MG63 (cell line): ENCODE measurements at regions not wholly inside any gene's neighbourhood (a gene's known extent, or its start where the extent isn't known, plus 50 kb on each side); places are given as distances from the start of the nearest gene placed in this dataset.

Experiments used
- DNase-seq: peaks from one replicate; pipeline ENCODE4 v3.0.0-alpha.2; 2020
- H3K27me3 ChIP-seq: fragments of 250-450 bp; sonication (Bioruptor Pico); 2 replicates; pipeline ENCODE4 v1.5.1; 2020; ENCODE audit warnings: mild to moderate bottlenecking, moderate library complexity
- H3K36me3 ChIP-seq: fragments of 250-450 bp; sonication (Bioruptor Pico); 2 replicates; pipeline ENCODE4 v1.5.1; 2020; ENCODE audit warnings: mild to moderate bottlenecking, moderate library complexity
- H3K4me3 ChIP-seq: fragments of 250-450 bp; sonication (Bioruptor Pico); 2 replicates; pipeline ENCODE4 v1.5.1; 2020; ENCODE audit warnings: mild to moderate bottlenecking, moderate library complexity
- H3K9me3 ChIP-seq: fragments of 250-450 bp; sonication (Bioruptor Pico); 2 replicates; pipeline ENCODE4 v1.5.1; 2020; ENCODE audit warnings: mild to moderate bottlenecking, moderate library complexity

GRCh38 chr13:21957833-21958232 is 287.0 kb downstream of the FGF9 start:
- Histone ChIP-seq H3K27me3 (no peaks in the 10 kb centered on the region), H3K9me3 (peaks cover 17% of the 10 kb centered on the region), H3K4me3 (no peak overlapping the region), H3K36me3 (no peaks in the 10 kb centered on the region)
- peak; percentile 38 for DNase-seq

DNA sequence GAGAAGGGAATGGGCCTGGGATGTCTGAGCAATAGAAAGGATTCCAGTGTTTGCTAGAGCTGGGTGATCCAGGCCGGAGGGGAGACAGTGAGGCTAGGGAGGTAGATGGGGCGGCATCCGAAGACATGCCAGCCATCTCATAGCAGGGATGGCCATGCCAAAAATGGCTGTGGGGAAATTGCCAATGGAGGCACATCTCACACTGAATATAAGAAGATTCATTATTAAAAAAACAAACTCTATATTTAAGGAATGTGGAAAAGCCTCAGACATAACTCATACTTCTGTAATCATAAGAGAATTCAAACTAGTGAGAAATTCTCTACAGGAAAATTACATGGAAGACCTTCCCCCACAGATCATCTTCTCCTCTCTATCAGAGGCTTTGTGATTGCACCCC is 289.2 kb downstream of the FGF9 start:
- no peaks in the 10 kb centered on the region for H3K27me3 ChIP-seq
- H3K4me3 ChIP-seq: no peak overlapping the region
- peaks cover 10% of the 10 kb centered on the region for H3K9me3 ChIP-seq
- DNase-seq: peak; percentile 86
- no peaks in the 10 kb centered on the region for H3K36me3 ChIP-seq

DNA sequence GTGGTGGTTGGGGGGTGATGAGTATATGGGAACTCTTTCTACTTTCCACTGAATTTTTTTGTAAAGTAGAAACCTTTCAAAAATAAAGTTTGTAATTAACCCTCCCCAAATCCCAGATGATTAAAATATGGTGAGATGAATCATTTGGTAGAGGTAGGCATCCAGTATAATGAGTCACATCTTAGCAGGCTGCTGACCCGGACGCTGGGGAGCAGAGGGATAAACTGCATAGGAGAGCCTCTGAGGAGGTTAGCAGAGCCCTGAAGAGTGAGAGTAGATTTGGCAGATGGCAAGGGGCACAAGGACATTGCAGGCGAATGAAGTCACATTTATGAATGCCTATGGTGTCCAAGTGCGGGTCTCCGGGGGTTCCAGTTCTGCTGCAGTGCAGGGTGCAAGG is 293.8 kb downstream of the FGF9 start:
- peak; percentile 67 for DNase-seq

GRCh38 chr13:21965095-21965494 is 294.2 kb downstream of the FGF9 start:
- Histone ChIP-seq H3K36me3 (no peaks in the 10 kb centered on the region), H3K4me3 (no peak overlapping the region), H3K9me3 (peaks cover 7% of the 10 kb centered on the region; the same call in 1 of the 2 replicates), H3K27me3 (no peaks in the 10 kb centered on the region)
- no peak for DNase-seq

More for the DNA sequence above, 293.8 kb downstream of the FGF9 start:
- Histone ChIP-seq H3K9me3 (peaks cover 7% of the 10 kb centered on the region; the same call in 1 of the 2 replicates), H3K27me3 (no peaks in the 10 kb centered on the region), H3K4me3 (no peak overlapping the region), H3K36me3 (no peaks in the 10 kb centered on the region)

DNA sequence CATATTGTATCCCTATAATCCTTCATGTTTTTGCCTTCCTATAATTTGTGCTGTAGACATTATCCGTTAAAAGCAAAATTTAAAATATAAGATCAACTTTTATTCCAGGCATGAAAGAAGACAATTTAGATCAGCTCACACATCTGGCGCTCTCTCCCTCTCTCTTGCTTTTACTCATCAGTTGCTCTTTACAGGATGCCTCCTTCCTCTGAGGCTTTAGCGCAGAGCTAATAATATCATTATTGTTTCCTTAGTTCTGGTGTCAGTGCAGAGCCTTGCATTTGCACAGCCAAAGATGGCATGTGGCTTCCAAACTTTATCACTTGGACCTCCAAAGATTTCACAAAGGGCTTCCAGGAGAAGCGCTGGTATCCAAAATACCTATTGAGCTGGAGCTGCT is 295.1 kb downstream of the FGF9 start:
- H3K9me3 ChIP-seq: peaks cover 7% of the 10 kb centered on the region; the same call in 1 of the 2 replicates

DNA sequence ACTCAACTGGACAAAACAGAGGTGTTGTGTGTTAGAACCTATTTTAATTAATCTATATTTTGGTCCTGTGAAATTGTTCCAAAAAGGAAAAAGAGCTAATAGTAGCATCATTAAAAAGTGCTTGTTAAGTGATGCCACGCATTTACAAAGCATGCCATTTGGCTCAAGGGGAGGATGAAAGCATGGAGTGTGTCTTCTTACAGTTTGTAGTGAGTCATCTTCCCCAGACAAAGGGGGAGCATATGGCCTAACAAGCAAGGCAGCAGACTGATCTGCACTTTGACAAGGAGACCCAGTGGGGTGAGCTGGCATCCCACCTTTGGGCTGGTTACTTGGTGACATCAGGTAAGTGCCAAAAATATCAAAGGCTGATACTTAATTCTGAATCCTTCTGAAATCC is 297.0 kb downstream of the FGF9 start:
- H3K27me3 ChIP-seq: no peaks in the 10 kb centered on the region
- no peak overlapping the region for H3K4me3 ChIP-seq
- no peaks in the 10 kb centered on the region for H3K36me3 ChIP-seq
- peak; percentile 13 for DNase-seq
- no peaks in the 10 kb centered on the region for H3K9me3 ChIP-seq

More for the DNA sequence above, 295.1 kb downstream of the FGF9 start:
- no peaks in the 10 kb centered on the region for H3K36me3 ChIP-seq
- no peak overlapping the region for H3K4me3 ChIP-seq
- H3K27me3 ChIP-seq: no peaks in the 10 kb centered on the region
- DNase-seq: no peak

DNA sequence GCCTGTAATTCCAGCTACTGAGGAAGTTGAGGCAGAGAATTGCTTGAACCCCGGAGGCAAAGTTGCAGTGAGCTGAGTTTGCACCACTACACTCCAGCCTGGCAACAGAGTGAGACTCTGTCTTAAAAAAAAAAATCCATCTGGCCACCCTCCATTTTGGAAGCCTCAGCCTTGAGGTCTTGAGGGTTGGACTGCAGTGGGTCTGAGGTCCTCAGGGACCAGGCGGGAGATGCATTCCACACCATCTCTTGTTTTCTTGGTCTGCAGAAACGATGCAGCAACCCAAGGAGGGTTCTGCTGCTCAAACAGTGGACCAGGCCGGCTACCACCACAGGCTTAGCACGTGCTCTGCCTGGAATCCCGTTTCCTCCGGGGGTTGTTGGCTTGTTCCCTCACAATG is 299.3 kb downstream of the FGF9 start:
- no peak overlapping the region for H3K4me3 ChIP-seq
- no peak for DNase-seq
- no peaks in the 10 kb centered on the region for H3K9me3 ChIP-seq
- H3K36me3 ChIP-seq: no peaks in the 10 kb centered on the region
- H3K27me3 ChIP-seq: no peaks in the 10 kb centered on the region

DNA sequence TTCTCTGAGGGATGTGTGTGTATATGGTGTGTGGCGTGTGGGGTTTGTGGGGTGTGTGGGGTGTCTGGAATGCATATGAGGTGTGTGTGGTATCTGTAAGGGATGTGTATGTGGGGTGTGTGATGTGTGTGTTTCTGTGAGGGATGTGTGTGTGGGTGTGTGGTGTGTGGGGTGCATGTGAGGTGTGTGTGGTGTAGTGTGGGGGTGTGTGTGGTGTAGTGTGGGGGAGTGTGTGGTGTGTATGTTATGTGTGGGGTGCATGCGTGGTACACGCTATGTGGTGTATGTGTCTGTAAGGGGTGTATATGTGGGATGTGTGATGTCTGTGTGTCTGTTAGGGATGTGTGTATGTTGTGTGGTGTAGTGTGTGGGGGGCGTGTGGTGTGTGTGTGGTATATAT is 300.0 kb downstream of the FGF9 start:
- H3K9me3 ChIP-seq: no peaks in the 10 kb centered on the region
- DNase-seq: no peak
- no peaks in the 10 kb centered on the region for H3K27me3 ChIP-seq
- no peaks in the 10 kb centered on the region for H3K36me3 ChIP-seq
- no peak overlapping the region for H3K4me3 ChIP-seq

GRCh38 chr13:21971662-21972621 is 301.1 kb downstream of the FGF9 start:
- peak; percentile 75 for DNase-seq
- Histone ChIP-seq H3K36me3 (no peaks in the 10 kb centered on the region), H3K27me3 (no peaks in the 10 kb centered on the region), H3K4me3 (no peak overlapping the region), H3K9me3 (no peaks in the 10 kb centered on the region)

GRCh38 chr13:21973437-21974125 is 302.7 kb downstream of the FGF9 start:
- H3K36me3 ChIP-seq: no peaks in the 10 kb centered on the region
- no peak overlapping the region for H3K4me3 ChIP-seq
- no peaks in the 10 kb centered on the region for H3K27me3 ChIP-seq
- H3K9me3 ChIP-seq: no peaks in the 10 kb centered on the region
- DNase-seq: no peak

GRCh38 chr13:21974741-21975140 is 303.9 kb downstream of the FGF9 start:
- Histone ChIP-seq H3K4me3 (no peak overlapping the region), H3K27me3 (no peaks in the 10 kb centered on the region), H3K9me3 (no peaks in the 10 kb centered on the region), H3K36me3 (no peaks in the 10 kb centered on the region)
- DNase-seq: no peak

DNA sequence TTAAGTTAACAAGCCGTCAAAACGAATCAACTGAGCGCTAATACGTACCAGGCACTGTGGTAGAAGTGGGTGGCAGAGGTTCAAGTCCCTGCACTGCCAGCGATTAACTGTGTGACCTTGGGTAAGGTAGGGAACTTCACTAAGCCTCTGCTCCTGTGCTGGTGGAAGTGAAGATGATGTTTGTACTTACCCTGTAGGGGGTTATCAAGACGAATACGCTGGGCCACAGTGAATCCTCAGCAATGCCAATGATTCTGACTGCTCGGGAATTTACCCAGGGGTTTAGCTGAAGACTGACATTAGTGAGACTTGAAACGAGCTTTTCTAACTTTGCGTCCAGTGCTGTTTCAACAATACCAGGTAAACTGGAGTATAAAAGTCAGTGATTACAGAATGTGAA is 305.3 kb downstream of the FGF9 start:
- H3K27me3 ChIP-seq: no peaks in the 10 kb centered on the region
- DNase-seq: no peak
- no peaks in the 10 kb centered on the region for H3K9me3 ChIP-seq
- no peak overlapping the region for H3K4me3 ChIP-seq
- no peaks in the 10 kb centered on the region for H3K36me3 ChIP-seq

DNA sequence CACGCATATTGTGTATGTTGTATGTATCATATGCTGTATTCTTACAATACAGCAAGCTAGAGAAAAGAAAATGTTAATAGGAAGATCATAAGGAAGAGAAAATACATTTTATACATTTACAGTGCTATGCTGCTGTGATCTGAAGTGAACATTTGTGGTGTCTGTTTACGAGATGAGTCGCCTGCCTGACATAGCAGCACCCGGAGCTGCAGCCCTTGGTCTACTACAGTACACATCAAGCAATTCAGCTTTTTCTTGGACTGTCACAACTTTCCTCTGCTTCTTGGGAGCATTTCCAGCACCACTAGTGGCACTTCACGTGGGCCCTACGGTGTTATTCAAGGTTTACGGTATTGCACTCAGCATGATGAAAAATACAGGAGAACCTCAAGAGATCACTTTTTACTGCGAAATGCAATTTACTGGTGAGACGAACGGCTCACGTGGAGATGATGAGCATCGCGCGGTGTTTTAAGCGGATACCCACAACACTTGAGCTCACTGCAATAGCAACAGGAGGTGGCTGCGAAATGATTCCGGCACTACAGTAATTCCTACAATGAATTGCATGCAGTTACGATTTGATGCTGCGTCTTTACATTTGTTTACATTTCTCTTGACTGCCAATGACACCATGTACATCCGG is 308.4 kb downstream of the FGF9 start:
- DNase-seq: peak; percentile 62
- no peaks in the 10 kb centered on the region for H3K36me3 ChIP-seq

DNA sequence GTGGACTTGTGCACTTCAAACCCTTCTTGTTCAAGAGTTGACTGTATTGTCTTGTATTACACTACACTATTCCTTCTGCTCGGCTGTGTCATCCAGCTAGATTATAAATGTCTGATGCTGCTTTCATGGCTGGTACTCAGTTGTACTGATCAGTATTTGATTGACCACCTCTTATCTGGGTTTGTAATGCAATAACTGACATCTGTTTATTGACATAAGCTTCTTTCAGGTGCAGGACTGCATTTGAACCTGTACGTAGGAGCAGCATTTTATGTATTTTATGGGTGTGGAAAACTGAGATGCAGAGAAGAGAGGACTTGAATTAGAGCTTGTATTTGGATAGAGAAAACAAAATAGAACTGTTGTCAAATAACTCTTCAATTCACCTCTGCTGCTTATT is 309.2 kb downstream of the FGF9 start:
- Histone ChIP-seq H3K36me3 (no peaks in the 10 kb centered on the region), H3K4me3 (no peak overlapping the region), H3K9me3 (no peaks in the 10 kb centered on the region), H3K27me3 (no peaks in the 10 kb centered on the region)
- no peak for DNase-seq

More for the DNA sequence above, 308.4 kb downstream of the FGF9 start:
- Histone ChIP-seq H3K4me3 (no peak overlapping the region), H3K9me3 (no peaks in the 10 kb centered on the region), H3K27me3 (no peaks in the 10 kb centered on the region)

DNA sequence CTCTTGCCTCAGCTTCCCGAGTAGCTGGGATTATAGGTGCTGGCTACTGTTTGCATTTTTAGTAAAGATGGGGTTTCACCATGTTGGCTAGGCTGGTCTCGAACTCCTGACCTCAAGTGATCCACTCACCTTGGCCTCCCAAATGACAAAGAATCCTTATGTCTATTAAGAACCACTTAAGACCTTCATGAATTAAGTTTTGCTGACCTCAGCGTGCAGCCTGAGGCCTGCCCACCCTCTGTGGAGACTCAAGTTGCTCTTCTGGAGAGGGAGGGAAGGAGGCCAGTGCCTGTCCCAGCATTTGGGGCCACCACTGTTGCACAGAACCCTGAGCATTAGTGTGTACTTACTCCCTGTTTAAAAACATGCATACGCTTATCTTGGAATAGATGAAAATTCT is 313.3 kb downstream of the FGF9 start:
- no peak for DNase-seq
- H3K4me3 ChIP-seq: no peak overlapping the region
- no peaks in the 10 kb centered on the region for H3K36me3 ChIP-seq
- no peaks in the 10 kb centered on the region for H3K27me3 ChIP-seq
- H3K9me3 ChIP-seq: no peaks in the 10 kb centered on the region

GRCh38 chr13:21986602-21987001 is 315.7 kb downstream of the FGF9 start:
- no peaks in the 10 kb centered on the region for H3K27me3 ChIP-seq
- no peak for DNase-seq
- H3K9me3 ChIP-seq: no peaks in the 10 kb centered on the region
- H3K4me3 ChIP-seq: no peak overlapping the region
- H3K36me3 ChIP-seq: no peaks in the 10 kb centered on the region

- no peaks in the 10 kb centered on the region for H3K9me3 ChIP-seq
- no peaks in the 10 kb centered on the region for H3K27me3 ChIP-seq
- DNase-seq: no peak
- H3K4me3 ChIP-seq: no peak overlapping the region
- H3K36me3 ChIP-seq: no peaks in the 10 kb centered on the region
These were observed 316.9 kb downstream of the FGF9 start for GRCh38 chr13:21987793-21988192.
